ENCODE measurements at regions not wholly inside any gene's neighbourhood (a gene's known extent, or its start where the extent isn't known, plus 50 kb on each side); places are given as distances from the start of the nearest gene placed in this dataset.

DNA sequence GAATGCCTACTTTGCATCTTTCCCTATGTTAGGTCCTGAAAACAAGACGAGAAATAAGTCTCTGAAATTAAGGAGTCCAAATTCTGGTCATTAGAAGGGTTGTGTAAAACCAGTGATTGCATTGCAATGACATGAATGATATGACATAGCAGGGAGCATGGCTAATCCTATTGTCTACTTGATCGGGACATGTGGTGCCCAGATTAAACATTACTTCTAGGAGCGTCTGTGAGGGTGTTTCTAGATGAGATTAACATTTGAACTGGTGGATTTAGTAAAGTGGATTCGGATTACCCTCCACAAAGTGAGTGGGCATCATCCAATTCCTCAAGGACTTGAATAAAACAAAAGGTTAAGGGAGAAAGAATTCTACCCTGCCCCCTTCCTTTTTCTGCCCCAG, 434.9 kb upstream of the KLF6 start:
- DNase-seq (ENCODE audit: low read depth), result no peak
- no peak overlapping the region for H3K4me3 ChIP-seq (ENCODE audit: low read depth, low read length)
- TF ChIP-seq CTCF (IDR thresholded peaks at IDR 0.05; ENCODE audit: insufficient read depth, low read length), result no peak

DNA sequence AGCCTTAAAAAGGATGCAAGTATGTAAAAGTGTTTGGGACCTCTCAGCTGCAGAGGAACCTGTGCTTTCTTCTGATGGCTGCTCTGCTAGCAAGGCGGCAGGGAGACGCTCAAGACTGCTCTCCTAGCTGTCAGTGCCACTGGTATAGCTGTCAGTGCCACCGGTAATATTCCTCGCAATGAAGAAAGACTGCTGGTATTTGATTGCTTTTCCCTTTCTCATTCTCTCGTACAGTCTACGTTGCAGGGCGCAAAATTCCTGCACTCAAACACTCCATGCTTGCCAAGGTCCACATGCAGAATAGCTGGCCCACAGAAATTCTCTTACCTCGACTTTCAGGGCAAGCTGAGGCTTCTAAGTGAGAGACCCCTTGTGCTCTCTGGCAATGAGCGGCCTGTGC, 432.6 kb upstream of the KLF6 start:
- TF ChIP-seq CTCF (IDR thresholded peaks at IDR 0.05; ENCODE audit: insufficient read depth, low read length), result no peak
- no peak overlapping the region for H3K4me3 ChIP-seq (ENCODE audit: low read depth, low read length)
- DNase-seq (ENCODE audit: low read depth), result no peak

DNA sequence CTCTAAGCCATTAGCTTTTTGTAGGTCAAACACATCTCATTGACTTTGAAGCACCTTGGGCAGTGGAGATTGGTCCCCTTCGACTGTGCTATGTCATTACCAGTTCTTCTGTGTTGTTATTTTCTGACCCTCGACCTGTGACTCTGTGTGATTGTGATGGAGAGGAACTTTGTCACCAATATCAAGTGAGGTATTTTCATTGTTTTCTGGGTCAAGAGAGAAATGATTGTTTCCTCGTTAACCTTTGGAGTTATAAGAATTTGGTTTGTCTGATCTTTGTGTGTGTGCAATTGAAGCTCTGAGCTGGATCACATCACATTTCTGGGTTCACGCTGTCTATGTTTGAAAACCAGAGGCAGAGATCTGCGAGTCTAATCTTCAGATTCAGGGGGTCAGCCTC, 432.2 kb upstream of the KLF6 start:
- TF ChIP-seq CTCF (IDR thresholded peaks at IDR 0.05; ENCODE audit: insufficient read depth, low read length), result no peak
- DNase-seq (ENCODE audit: low read depth), result no peak
- no peak overlapping the region for H3K4me3 ChIP-seq (ENCODE audit: low read depth, low read length)

GRCh38 chr10:4216726-4217125, 431.7 kb upstream of the KLF6 start:
- DNase-seq (ENCODE audit: low read depth), result no peak
- H3K4me3 ChIP-seq (ENCODE audit: low read depth, low read length), result no peak overlapping the region
- TF ChIP-seq CTCF (IDR thresholded peaks at IDR 0.05; ENCODE audit: insufficient read depth, low read length), result no peak

DNA sequence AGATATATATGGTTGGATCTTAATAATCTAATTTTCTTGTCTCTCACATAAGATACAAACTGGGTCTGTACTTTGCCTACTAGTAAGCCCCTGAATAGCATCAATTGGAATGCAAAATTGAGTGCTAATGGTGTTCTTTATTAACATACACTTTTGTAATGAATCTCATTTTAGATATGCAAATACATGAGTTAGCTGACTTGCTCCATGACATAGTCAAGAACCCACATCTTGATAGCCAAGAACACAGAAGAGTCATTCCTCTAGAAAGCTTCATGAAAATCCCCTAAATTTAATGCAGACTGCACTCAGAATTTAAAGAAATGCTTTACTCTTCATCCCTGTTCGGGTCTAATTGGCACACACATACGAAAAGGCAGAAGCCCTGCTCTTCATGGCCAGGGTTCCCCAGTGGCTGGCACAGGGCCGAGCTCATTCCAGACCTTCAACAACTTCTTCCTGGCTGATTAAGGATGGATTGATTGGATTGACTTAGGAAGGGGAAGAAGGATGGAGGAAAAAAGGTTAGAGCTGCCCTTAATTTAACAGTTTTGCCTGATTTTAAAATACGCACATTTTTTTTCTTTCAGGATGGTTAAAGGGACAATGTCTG, 431.1 kb upstream of the KLF6 start:
- H3K4me3 ChIP-seq (ENCODE audit: low read depth, low read length), result no peak overlapping the region
- no peak for TF ChIP-seq CTCF (IDR thresholded peaks at IDR 0.05; ENCODE audit: insufficient read depth, low read length)
- DNase-seq (ENCODE audit: low read depth), result no peak

DNA sequence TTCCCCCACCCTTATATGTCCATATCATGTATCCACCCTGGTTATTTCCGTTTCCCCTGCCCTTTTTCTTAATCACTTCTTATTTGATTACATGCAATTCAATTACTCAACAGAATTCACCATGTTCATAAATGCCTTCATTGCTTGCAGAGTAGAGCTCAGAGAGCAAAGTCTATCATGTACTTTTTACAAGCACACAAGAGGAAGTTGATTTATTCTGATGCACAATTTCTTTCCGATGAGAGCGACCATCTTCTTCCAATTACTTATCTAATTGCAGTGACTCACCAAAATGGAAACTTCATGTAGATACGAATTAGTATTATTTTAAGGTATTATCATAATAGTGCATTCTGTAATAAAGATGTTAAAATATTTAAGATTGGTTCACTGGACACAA, 430.5 kb upstream of the KLF6 start:
- TF ChIP-seq CTCF (IDR thresholded peaks at IDR 0.05; ENCODE audit: insufficient read depth, low read length), result no peak
- no peak for DNase-seq (ENCODE audit: low read depth)
- no peak overlapping the region for H3K4me3 ChIP-seq (ENCODE audit: low read depth, low read length)

DNA sequence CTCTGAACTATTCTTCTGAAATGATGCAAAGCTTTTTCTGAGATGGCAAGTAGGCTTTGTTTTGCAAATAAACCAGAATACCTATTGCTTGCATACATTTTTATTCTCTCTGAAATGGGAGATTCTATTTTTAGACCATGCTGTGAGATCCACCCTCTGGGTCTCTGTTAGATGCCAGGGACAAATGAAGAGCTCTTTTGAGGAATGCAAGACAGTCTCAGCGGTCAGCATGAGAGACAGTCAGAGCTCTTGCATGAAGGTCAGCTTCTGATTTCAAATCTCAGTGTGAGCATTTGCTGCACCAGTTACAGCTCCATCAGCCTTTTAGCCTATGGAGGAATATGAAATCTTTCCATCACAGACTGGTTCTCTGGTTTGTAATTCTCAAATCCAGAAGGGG, 429.9 kb upstream of the KLF6 start:
- no peak overlapping the region for H3K4me3 ChIP-seq (ENCODE audit: low read depth, low read length)
- DNase-seq (ENCODE audit: low read depth), result no peak
- no peak for TF ChIP-seq CTCF (IDR thresholded peaks at IDR 0.05; ENCODE audit: insufficient read depth, low read length)

Measured in fibroblast of the aortic adventitia (primary cell).